Uterus (tissue), 2 donors: ENCODE measurements at regions not wholly inside any gene's neighbourhood (a gene's known extent, or its start where the extent isn't known, plus 50 kb on each side); places are given as distances from the start of the nearest gene placed in this dataset.

Source experiments
- POLR2A ChIP-seq, 2 donors: fragments of 450-650 bp; IDR thresholded peaks; one replicate each; pipeline ENCODE4 v1.6.1; 2016; ENCODE audit warnings: antibody characterized with exemption in 2 of 2, mild to moderate bottlenecking in 1 of 2, moderate library complexity in 1 of 2
- TF ChIP-seq, protein P1 (sequence below), 4 experiments: fragments of 200-600 bp in 2 of 4; fragments of 450-650 bp in 2 of 4; sonication (generic) in 2 of 4; IDR thresholded peaks; one replicate each; pipeline ENCODE4 v1.5.1; 2016 to 2019; ENCODE audit warnings: antibody characterized with exemption in 4 of 4, mild to moderate bottlenecking in 2 of 4, moderate library complexity in 1 of 4

DNA sequence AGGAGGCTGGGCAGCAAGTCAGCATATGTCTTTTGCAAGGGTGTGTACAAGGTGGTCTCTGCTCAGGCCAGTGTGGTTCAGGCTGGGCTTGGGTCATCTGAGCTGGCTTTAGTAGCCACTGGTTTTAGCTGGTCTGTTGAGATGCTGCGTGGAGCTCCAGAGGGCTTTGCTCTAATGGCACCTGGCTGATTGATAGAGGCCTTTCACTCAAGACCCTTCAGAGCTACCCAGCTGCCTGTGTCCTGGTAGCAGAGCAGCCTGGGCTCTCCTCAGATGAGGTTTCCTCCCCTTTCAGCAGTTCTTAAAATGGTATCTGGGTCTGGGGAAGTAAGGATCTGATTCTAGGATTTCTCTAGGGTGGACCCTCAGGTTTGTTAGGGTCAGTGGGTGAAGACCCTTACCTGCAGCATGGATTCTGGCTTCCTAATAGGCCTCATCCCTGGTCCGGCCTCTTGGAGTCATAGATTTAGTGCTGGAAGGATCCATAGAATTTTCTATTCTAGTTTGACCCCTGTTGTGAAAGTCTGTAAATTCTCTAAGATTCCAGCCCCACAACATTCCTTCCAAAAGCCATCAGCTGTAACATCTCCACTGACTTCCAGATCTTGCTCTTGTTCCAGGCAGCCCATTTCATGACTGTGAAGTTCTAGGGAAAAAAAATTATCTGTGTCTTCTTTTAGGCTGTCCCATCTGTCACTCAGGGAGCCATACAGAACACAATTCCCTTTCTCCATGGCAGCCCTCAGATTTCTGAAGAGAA is 190.2 kb upstream of the ZBED5 start:
- TF ChIP-seq POLR2A (IDR thresholded peaks at IDR 0.05) = no peak
- TF ChIP-seq, protein P1, sequence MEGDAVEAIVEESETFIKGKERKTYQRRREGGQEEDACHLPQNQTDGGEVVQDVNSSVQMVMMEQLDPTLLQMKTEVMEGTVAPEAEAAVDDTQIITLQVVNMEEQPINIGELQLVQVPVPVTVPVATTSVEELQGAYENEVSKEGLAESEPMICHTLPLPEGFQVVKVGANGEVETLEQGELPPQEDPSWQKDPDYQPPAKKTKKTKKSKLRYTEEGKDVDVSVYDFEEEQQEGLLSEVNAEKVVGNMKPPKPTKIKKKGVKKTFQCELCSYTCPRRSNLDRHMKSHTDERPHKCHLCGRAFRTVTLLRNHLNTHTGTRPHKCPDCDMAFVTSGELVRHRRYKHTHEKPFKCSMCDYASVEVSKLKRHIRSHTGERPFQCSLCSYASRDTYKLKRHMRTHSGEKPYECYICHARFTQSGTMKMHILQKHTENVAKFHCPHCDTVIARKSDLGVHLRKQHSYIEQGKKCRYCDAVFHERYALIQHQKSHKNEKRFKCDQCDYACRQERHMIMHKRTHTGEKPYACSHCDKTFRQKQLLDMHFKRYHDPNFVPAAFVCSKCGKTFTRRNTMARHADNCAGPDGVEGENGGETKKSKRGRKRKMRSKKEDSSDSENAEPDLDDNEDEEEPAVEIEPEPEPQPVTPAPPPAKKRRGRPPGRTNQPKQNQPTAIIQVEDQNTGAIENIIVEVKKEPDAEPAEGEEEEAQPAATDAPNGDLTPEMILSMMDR (IDR thresholded peaks at IDR 0.05) = no peak
